ENCODE measurements at regions not wholly inside any gene's neighbourhood (a gene's known extent, or its start where the extent isn't known, plus 50 kb on each side); places are given as distances from the start of the nearest gene placed in this dataset.

GRCh38 chr2:41119489-41119888 lies 667.6 kb upstream of the SLC8A1 start:
- Mint-ChIP-seq H3K9me3 (ENCODE audit: unreplicated experiment) (no peaks in the 10 kb centered on the region), H3K4me1 (ENCODE audit: low read depth, unreplicated experiment) (peaks cover 3% of the 10 kb centered on the region), H3K27ac (ENCODE audit: unreplicated experiment) (no peak overlapping the region), H3K4me3 (ENCODE audit: unreplicated experiment) (no peak overlapping the region), H3K27me3 (ENCODE audit: low read depth, unreplicated experiment) (no peaks in the 10 kb centered on the region), H3K36me3 (ENCODE audit: low read depth, unreplicated experiment) (no peaks in the 10 kb centered on the region)
- Histone ChIP-seq H4K20me1 (ENCODE audit: insufficient read depth, low read length) (no peaks in the 10 kb centered on the region), H3K27me3 (ENCODE audit: insufficient read depth, low read length) (no peaks in the 10 kb centered on the region), H3K36me3 (ENCODE audit: insufficient read depth, low read length) (no peaks in the 10 kb centered on the region), H3K79me2 (ENCODE audit: insufficient read depth, low read length) (no peaks in the 10 kb centered on the region), H3K4me3 (ENCODE audit: insufficient read depth, low read depth, low read length) (no peak overlapping the region), H3K27ac (ENCODE audit: low read depth, low read length) (no peak overlapping the region), H2AFZ (ENCODE audit: low read depth, low read length) (no peak overlapping the region), H3K9ac (ENCODE audit: low read length) (no peak overlapping the region), H3K9me3 (ENCODE audit: insufficient read depth, low read depth, low read length) (no peaks in the 10 kb centered on the region), H3K4me1 (ENCODE audit: insufficient read depth, low read length) (no peaks in the 10 kb centered on the region), H3K4me2 (ENCODE audit: low read length) (no peak overlapping the region)
- FAIRE-seq (no peak), DNase-seq (ENCODE audit: low read depth) (no peak)
- TF ChIP-seq EZH2 (IDR thresholded peaks at IDR 0.05; ENCODE audit: insufficient read depth, low read length), result no peak
- TF ChIP-seq CTCF (IDR thresholded peaks at IDR 0.05; ENCODE audit: insufficient read depth, low read depth, low read length), result no peak

GRCh38 chr2:41123341-41123740 lies 671.5 kb upstream of the SLC8A1 start:
- H3K4me1 Mint-ChIP-seq (ENCODE audit: low read depth, unreplicated experiment), result no peaks in the 10 kb centered on the region
- FAIRE-seq, result no peak

More at GRCh38 chr2:41123341-41123740, 671.5 kb upstream of the SLC8A1 start:
- DNase-seq (ENCODE audit: low read depth), result no peak
- Histone ChIP-seq H3K9me3 (ENCODE audit: insufficient read depth, low read depth, low read length) (no peaks in the 10 kb centered on the region), H3K4me1 (ENCODE audit: insufficient read depth, low read length) (no peaks in the 10 kb centered on the region), H3K27me3 (ENCODE audit: insufficient read depth, low read length) (no peaks in the 10 kb centered on the region), H3K4me2 (ENCODE audit: low read length) (no peak overlapping the region), H3K9ac (ENCODE audit: low read length) (no peak overlapping the region), H3K4me3 (ENCODE audit: insufficient read depth, low read depth, low read length) (no peak overlapping the region), H3K36me3 (ENCODE audit: insufficient read depth, low read length) (no peaks in the 10 kb centered on the region), H4K20me1 (ENCODE audit: insufficient read depth, low read length) (no peaks in the 10 kb centered on the region), H2AFZ (ENCODE audit: low read depth, low read length) (no peak overlapping the region), H3K79me2 (ENCODE audit: insufficient read depth, low read length) (no peaks in the 10 kb centered on the region), H3K27ac (ENCODE audit: low read depth, low read length) (no peak overlapping the region)
- peaks cover 2% of the 10 kb centered on the region for H3K9me3 Mint-ChIP-seq (ENCODE audit: unreplicated experiment)
- no peak overlapping the region for H3K4me3 Mint-ChIP-seq (ENCODE audit: unreplicated experiment)
- H3K27ac Mint-ChIP-seq (ENCODE audit: unreplicated experiment), result no peak overlapping the region
- no peak for TF ChIP-seq EZH2 (IDR thresholded peaks at IDR 0.05; ENCODE audit: insufficient read depth, low read length)
- TF ChIP-seq CTCF (IDR thresholded peaks at IDR 0.05; ENCODE audit: insufficient read depth, low read depth, low read length), result no peak
- no peaks in the 10 kb centered on the region for H3K36me3 Mint-ChIP-seq (ENCODE audit: low read depth, unreplicated experiment)
- no peaks in the 10 kb centered on the region for H3K27me3 Mint-ChIP-seq (ENCODE audit: low read depth, unreplicated experiment)

All from astrocyte (in vitro differentiated cells and primary cell).